Osteocyte (in vitro differentiated cells): ENCODE measurements at regions not wholly inside any gene's neighbourhood (a gene's known extent, or its start where the extent isn't known, plus 50 kb on each side); places are given as distances from the start of the nearest gene placed in this dataset.

Experiments used
- DNase-seq: peaks from one replicate; pipeline ENCODE4 v3.0.0; 2021; ENCODE audit warnings: mixed read lengths; ENCODE audit not compliant: unreplicated experiment; ENCODE audit errors: extremely low spot score
- H3K27ac Mint-ChIP-seq: one replicate; pipeline ENCODE4 v1.8.0; 2021; ENCODE audit warnings: mild to moderate bottlenecking, mixed read lengths; ENCODE audit not compliant: unreplicated experiment
- H3K27me3 Mint-ChIP-seq: one replicate; pipeline ENCODE4 v1.8.0; 2021; ENCODE audit warnings: mixed read lengths; ENCODE audit not compliant: unreplicated experiment
- H3K36me3 Mint-ChIP-seq: one replicate; pipeline ENCODE4 v1.8.0; 2021; ENCODE audit warnings: mixed read lengths; ENCODE audit not compliant: unreplicated experiment
- H3K4me1 Mint-ChIP-seq: one replicate; pipeline ENCODE4 v1.8.0; 2021; ENCODE audit warnings: mixed read lengths; ENCODE audit not compliant: unreplicated experiment
- H3K4me3 Mint-ChIP-seq: one replicate; pipeline ENCODE4 v1.8.0; 2021; ENCODE audit warnings: mild to moderate bottlenecking, moderate library complexity, mixed read lengths; ENCODE audit not compliant: unreplicated experiment
- H3K9me3 Mint-ChIP-seq: one replicate; pipeline ENCODE4 v1.8.0; 2021; ENCODE audit warnings: mixed read lengths; ENCODE audit not compliant: unreplicated experiment
- CTCF ChIP-seq: fragments of 200-600 bp; sonication (generic); IDR thresholded peaks from 2 replicates; pipeline ENCODE4 v1.5.0; 2021; ENCODE audit warnings: antibody characterized with exemption, mild to moderate bottlenecking, moderate library complexity

- H3K36me3 Mint-ChIP-seq: peaks cover 3% of the 10 kb centered on the region
- peaks cover 22% of the 10 kb centered on the region for H3K9me3 Mint-ChIP-seq
- H3K27me3 Mint-ChIP-seq: no peaks in the 10 kb centered on the region
- TF ChIP-seq CTCF: no peak
- H3K4me3 Mint-ChIP-seq: no peak overlapping the region
- no peak for DNase-seq
- no peaks in the 10 kb centered on the region for H3K4me1 Mint-ChIP-seq
- no peak overlapping the region for H3K27ac Mint-ChIP-seq
These were observed 330.2 kb downstream of the DIPK2A start for GRCh38 chr3:144301863-144302262.

GRCh38 chr3:144307951-144308350 lies 336.3 kb downstream of the DIPK2A start:
- H3K27ac Mint-ChIP-seq: no peak overlapping the region
- DNase-seq: no peak
- peaks cover 4% of the 10 kb centered on the region for H3K4me1 Mint-ChIP-seq
- no peak overlapping the region for H3K4me3 Mint-ChIP-seq
- peaks cover 3% of the 10 kb centered on the region for H3K36me3 Mint-ChIP-seq
- no peaks in the 10 kb centered on the region for H3K27me3 Mint-ChIP-seq
- peaks cover 24% of the 10 kb centered on the region for H3K9me3 Mint-ChIP-seq
- TF ChIP-seq CTCF: no peak

- H3K36me3 Mint-ChIP-seq: peaks cover 3% of the 10 kb centered on the region
These were observed 336.8 kb downstream of the DIPK2A start for GRCh38 chr3:144308396-144308795.

GRCh38 chr3:144312702-144313101 lies 341.1 kb downstream of the DIPK2A start:
- Mint-ChIP-seq H3K4me3 (no peak overlapping the region), H3K27ac (no peak overlapping the region), H3K36me3 (no peaks in the 10 kb centered on the region), H3K9me3 (peaks cover 16% of the 10 kb centered on the region), H3K27me3 (no peaks in the 10 kb centered on the region), H3K4me1 (no peaks in the 10 kb centered on the region)
- DNase-seq: no peak
- TF ChIP-seq CTCF: no peak

More at GRCh38 chr3:144308396-144308795, 336.8 kb downstream of the DIPK2A start:
- Mint-ChIP-seq H3K9me3 (peaks cover 28% of the 10 kb centered on the region), H3K4me1 (peaks cover 4% of the 10 kb centered on the region), H3K4me3 (no peak overlapping the region), H3K27me3 (no peaks in the 10 kb centered on the region), H3K27ac (no peak overlapping the region)
- DNase-seq: no peak
- TF ChIP-seq CTCF: no peak

- TF ChIP-seq CTCF: no peak
- DNase-seq: no peak
- Mint-ChIP-seq H3K9me3 (peaks cover 16% of the 10 kb centered on the region), H3K27me3 (no peaks in the 10 kb centered on the region), H3K4me1 (no peaks in the 10 kb centered on the region), H3K36me3 (no peaks in the 10 kb centered on the region), H3K4me3 (no peak overlapping the region), H3K27ac (no peak overlapping the region)
These were observed 343.3 kb downstream of the DIPK2A start for GRCh38 chr3:144314946-144315345.
